Activated CD8-positive, alpha-beta T cell treated with anti-CD3 and anti-CD28 coated beads for 36 hours (primary cell): ENCODE measurements at regions not wholly inside any gene's neighbourhood (a gene's known extent, or its start where the extent isn't known, plus 50 kb on each side); places are given as distances from the start of the nearest gene placed in this dataset.

Experiments used
- ATAC-seq: fragments of 200-7000 bp; cut with Tn5 transposase; one replicate; pipeline ENCODE4 v1.10.0; 2021; ENCODE audit warnings: mild to moderate bottlenecking, moderate library complexity
- CTCF ChIA-PET: fragments of 350-600 bp; sonication (Branson Sonifier 250); formaldehyde crosslinking; loops from one replicate; lab custom pipeline; 2021; ENCODE audit warnings: antibody characterized with exemption; lab: Charles Lee
- POLR2A ChIA-PET: fragments of 350-600 bp; sonication (Branson Sonifier 250); formaldehyde crosslinking; loops from one replicate; lab custom pipeline; 2021; ENCODE audit warnings: antibody characterized with exemption; lab: Charles Lee
- DNase-seq: peaks from one replicate; pipeline ENCODE4 v3.0.0-alpha.2; 2020
- H3K27ac Mint-ChIP-seq: one replicate; pipeline ENCODE4 v1.8.0; 2021; ENCODE audit warnings: mild to moderate bottlenecking, mixed read lengths
- H3K27me3 Mint-ChIP-seq: one replicate; pipeline ENCODE4 v1.8.0; 2021; ENCODE audit warnings: mixed read lengths
- H3K36me3 Mint-ChIP-seq: one replicate; pipeline ENCODE4 v1.8.0; 2021; ENCODE audit warnings: low read depth, mixed read lengths
- H3K4me1 Mint-ChIP-seq: one replicate; pipeline ENCODE4 v1.8.0; 2021; ENCODE audit warnings: low read depth, mixed read lengths
- H3K4me3 Mint-ChIP-seq: one replicate; pipeline ENCODE4 v1.8.0; 2021; ENCODE audit warnings: mild to moderate bottlenecking, moderate library complexity, mixed read lengths
- H3K9me3 Mint-ChIP-seq: one replicate; pipeline ENCODE4 v1.8.0; 2021; ENCODE audit warnings: mixed read lengths
- intact Hi-C: fragments of 100-400 bp; cut with micrococcal nuclease; formaldehyde crosslinking; loops from one replicate; pipeline ENCODE4 v1.10.0; 2022
- TF ChIP-seq, protein P1 (sequence below): fragments of 200-600 bp; IDR thresholded peaks from one replicate; pipeline ENCODE4 v1.8.0; 2022; ENCODE audit warnings: antibody characterized with exemption, mild to moderate bottlenecking

DNA sequence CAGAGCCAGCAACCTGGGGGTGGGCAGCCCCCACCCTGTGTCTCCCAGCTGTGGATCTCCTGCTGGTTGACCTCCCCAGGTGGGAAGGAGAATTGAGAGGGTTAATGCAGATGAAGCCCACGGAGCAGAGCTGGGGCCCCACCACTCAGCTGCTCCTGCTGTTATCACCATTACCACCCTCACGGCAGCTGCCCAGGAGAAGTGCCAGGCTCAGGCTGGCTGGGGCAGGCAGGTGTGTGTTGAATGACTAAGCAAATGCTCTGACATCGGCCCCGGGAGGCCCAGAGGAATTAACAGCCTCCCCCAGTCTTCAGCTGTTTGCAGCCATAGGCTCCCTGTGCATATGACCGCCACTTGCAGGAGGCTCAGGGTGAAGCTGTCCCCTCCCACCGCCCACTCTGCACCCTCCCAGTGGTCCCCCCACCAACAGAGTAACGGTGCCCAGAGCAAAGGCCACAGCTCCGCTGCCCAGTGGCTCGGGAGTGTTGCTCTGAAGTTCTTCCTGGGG, 133.8 kb downstream of the CPZ start:
- CTCF ChIA-PET: no interaction called here
- Mint-ChIP-seq H3K27ac (no peak overlapping the region), H3K27me3 (no peaks in the 10 kb centered on the region), H3K4me3 (no peak overlapping the region), H3K4me1 (peaks cover 2% of the 10 kb centered on the region), H3K36me3 (no peaks in the 10 kb centered on the region), H3K9me3 (no peaks in the 10 kb centered on the region)
- ATAC-seq (no peak), DNase-seq (no peak)
- TF ChIP-seq, protein P1, sequence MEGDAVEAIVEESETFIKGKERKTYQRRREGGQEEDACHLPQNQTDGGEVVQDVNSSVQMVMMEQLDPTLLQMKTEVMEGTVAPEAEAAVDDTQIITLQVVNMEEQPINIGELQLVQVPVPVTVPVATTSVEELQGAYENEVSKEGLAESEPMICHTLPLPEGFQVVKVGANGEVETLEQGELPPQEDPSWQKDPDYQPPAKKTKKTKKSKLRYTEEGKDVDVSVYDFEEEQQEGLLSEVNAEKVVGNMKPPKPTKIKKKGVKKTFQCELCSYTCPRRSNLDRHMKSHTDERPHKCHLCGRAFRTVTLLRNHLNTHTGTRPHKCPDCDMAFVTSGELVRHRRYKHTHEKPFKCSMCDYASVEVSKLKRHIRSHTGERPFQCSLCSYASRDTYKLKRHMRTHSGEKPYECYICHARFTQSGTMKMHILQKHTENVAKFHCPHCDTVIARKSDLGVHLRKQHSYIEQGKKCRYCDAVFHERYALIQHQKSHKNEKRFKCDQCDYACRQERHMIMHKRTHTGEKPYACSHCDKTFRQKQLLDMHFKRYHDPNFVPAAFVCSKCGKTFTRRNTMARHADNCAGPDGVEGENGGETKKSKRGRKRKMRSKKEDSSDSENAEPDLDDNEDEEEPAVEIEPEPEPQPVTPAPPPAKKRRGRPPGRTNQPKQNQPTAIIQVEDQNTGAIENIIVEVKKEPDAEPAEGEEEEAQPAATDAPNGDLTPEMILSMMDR: no peak
- intact Hi-C loops: no loop called here
- POLR2A ChIA-PET: no interaction called here

DNA sequence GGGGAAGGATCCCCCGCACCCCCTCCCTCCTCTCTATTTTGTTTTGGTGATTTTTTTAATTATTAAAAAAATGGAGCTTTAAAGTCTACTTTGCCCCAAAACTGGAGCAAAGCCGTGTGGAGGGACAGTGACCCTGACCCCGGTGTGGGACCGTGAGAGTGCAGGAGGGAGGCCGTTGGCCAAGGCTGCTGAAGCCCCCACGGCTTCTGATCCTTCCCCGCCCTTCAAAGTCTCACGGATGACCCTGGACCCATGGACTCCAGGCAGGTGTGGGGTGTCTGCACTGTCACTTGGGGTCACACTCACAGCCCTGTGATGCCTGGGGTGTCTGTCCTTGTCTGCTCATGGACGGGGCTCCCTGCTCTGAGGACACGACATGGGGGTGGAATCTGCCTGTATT, 133.3 kb downstream of the CPZ start:
- Mint-ChIP-seq H3K4me3 (no peak overlapping the region), H3K27me3 (no peaks in the 10 kb centered on the region), H3K27ac (no peak overlapping the region), H3K36me3 (no peaks in the 10 kb centered on the region), H3K4me1 (peaks cover 2% of the 10 kb centered on the region), H3K9me3 (no peaks in the 10 kb centered on the region)
- DNase-seq (no peak), ATAC-seq (no peak)
- ChIA-PET CTCF (no interaction called here), POLR2A (no interaction called here)
- intact Hi-C loops: no loop called here
- TF ChIP-seq, protein P1: no peak

GRCh38 chr4:8725071-8725841, 132.7 kb downstream of the CPZ start:
- ChIA-PET POLR2A (no interaction called here), CTCF (no interaction called here)
- Mint-ChIP-seq H3K4me3 (no peak overlapping the region), H3K27ac (no peak overlapping the region), H3K9me3 (no peaks in the 10 kb centered on the region), H3K4me1 (peaks cover 2% of the 10 kb centered on the region), H3K36me3 (no peaks in the 10 kb centered on the region), H3K27me3 (no peaks in the 10 kb centered on the region)
- ATAC-seq (no peak), DNase-seq (no peak)
- intact Hi-C loops: no loop called here
- TF ChIP-seq, protein P1: no peak

DNA sequence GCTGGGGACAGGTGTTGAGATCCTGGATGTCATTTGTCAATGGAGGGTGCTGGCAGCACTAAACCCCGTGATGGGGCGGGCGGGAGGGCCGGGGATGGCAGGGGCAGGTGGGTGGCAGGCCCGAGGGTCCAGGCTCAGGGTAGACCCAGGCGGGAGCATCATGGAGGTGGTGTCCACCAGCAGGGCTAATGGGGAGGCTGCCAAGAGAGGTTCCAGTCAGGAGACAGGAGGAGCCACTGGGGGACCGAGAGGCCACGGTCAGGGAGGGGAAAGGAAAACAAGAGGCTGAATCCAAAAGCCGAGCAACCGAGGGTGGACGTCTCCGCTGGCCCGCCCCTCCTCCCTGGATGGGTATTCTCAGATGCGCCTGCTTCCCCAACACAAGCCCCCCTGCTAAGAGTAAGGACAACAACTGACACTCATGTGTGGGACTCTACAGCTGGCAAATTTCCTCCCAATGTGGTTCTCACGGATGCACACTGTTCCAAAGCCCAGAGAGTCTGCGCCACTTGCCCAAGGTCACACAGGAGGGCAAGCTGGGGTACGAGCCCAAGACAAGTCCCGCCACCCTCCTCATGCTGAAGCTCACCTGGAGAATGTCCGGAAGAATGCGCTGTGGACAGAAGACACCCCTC, 132.0 kb downstream of the CPZ start:
- TF ChIP-seq, protein P1: no peak
- H3K27ac Mint-ChIP-seq: no peak overlapping the region
- DNase-seq (no peak), ATAC-seq (no peak)
- H3K9me3 Mint-ChIP-seq: peaks cover 2% of the 10 kb centered on the region
- H3K4me1 Mint-ChIP-seq: peaks cover 2% of the 10 kb centered on the region
- H3K4me3 Mint-ChIP-seq: no peak overlapping the region
- POLR2A ChIA-PET: no interaction called here
- intact Hi-C loops: no loop called here
- no peaks in the 10 kb centered on the region for H3K27me3 Mint-ChIP-seq
- CTCF ChIA-PET: no interaction called here
- no peaks in the 10 kb centered on the region for H3K36me3 Mint-ChIP-seq
